Panc1 (cell line): ENCODE measurements at regions not wholly inside any gene's neighbourhood (a gene's known extent, or its start where the extent isn't known, plus 50 kb on each side); places are given as distances from the start of the nearest gene placed in this dataset.

ENCODE experiments used
- ATAC-seq: fragments of 200-7000 bp; cut with Tn5 transposase; 2 replicates; pipeline ENCODE4 v1.9.1; 2020; ENCODE audit warnings: mild to moderate bottlenecking, moderate library complexity
- BruUV-seq: library from RNA; stranded (reverse); fragments of 400-500 nt; replicated peaks from 2 replicates; lab custom pipeline; 2021; lab: Mats Ljungman, UMichigan
- CTCF ChIA-PET: fragments of 300-600 bp; sonication (Branson Sonifier 250); formaldehyde crosslinking; loops from one replicate; lab custom pipeline; 2022; ENCODE audit warnings: antibody characterized with exemption; lab: Charles Lee
- POLR2A ChIA-PET: fragments of 300-600 bp; sonication (Branson Sonifier 250); formaldehyde crosslinking; loops from one replicate; lab custom pipeline; 2022; ENCODE audit warnings: antibody characterized with exemption; lab: Charles Lee
- DNase-seq: peaks from one replicate; pipeline ENCODE4 v3.0.0-alpha.2; 2010; ENCODE audit warnings: low read depth, low spot score
- H3K27ac ChIP-seq: 2 replicates; pipeline ENCODE4 v1.5.1; 2011; ENCODE audit warnings: mild to moderate bottlenecking, low read length, inconsistent platforms
- H3K27me3 ChIP-seq: fragments of 200-500 bp; sonication (Bioruptor generic); 2 replicates; pipeline ENCODE4 v1.6.0; 2014; ENCODE audit warnings: low read length, inconsistent platforms; ENCODE audit not compliant: control insufficient read depth, insufficient read depth
- H3K36me3 ChIP-seq: fragments of 200-500 bp; sonication (Bioruptor generic); 2 replicates; pipeline ENCODE4 v1.5.1; 2014; ENCODE audit warnings: inconsistent platforms, mild to moderate bottlenecking, low read length, moderate library complexity; ENCODE audit not compliant: control insufficient read depth, insufficient read depth
- H3K4me1 ChIP-seq: 2 replicates; pipeline ENCODE4 v1.5.1; 2011; ENCODE audit warnings: inconsistent platforms, mild to moderate bottlenecking, low read length, moderate library complexity; ENCODE audit not compliant: control insufficient read depth, insufficient read depth
- H3K4me3 ChIP-seq, 2 experiments: 2 replicates each; pipeline ENCODE4 v1.5.1; 2011 to 2012; ENCODE audit warnings: low read depth in 2 of 2, low read length in 2 of 2, mild to moderate bottlenecking in 2 of 2, inconsistent platforms in 1 of 2, moderate library complexity in 1 of 2
- H3K9me3 ChIP-seq: fragments of 200-500 bp; sonication (Bioruptor generic); 2 replicates; pipeline ENCODE4 v1.5.1; 2014; ENCODE audit warnings: low read depth, mild to moderate bottlenecking, inconsistent platforms, low read length, moderate library complexity; ENCODE audit not compliant: control insufficient read depth, insufficient read depth
- POLR2AphosphoS5 ChIP-seq: IDR thresholded peaks from 2 replicates; pipeline ENCODE4 v1.6.1; 2012; ENCODE audit warnings: mild to moderate bottlenecking, low read depth, low read length, moderate library complexity
- SIN3A ChIP-seq: IDR thresholded peaks from 2 replicates; pipeline ENCODE4 v1.6.1; 2012; ENCODE audit warnings: low read depth, mild to moderate bottlenecking, low read length, moderate library complexity, borderline replicate concordance; ENCODE audit not compliant: insufficient read depth
- TCF7L2 ChIP-seq: IDR thresholded peaks from 2 replicates; pipeline ENCODE4 v1.6.1; 2011; ENCODE audit warnings: mild to moderate bottlenecking, low read depth, low read length, inconsistent platforms
- in situ Hi-C: cut with HindIII; loops from 2 replicates; pipeline ENCODE4 v1.10.0; 2016; ENCODE audit warnings: low sequenced_read_pairs, low pct_unique_long_range_greater_than_20kb
- intact Hi-C: fragments of 100-400 bp; cut with micrococcal nuclease; formaldehyde crosslinking; loops from one replicate; pipeline ENCODE4 v1.10.0; 2022; ENCODE audit not compliant: unreplicated experiment
- TF ChIP-seq, protein P1 (sequence below): fragments of 450-650 bp; IDR thresholded peaks from 2 replicates; pipeline ENCODE4 v1.5.1; 2017; ENCODE audit warnings: mild to moderate bottlenecking
- TF ChIP-seq, protein P2 (sequence below), 2 experiments: IDR thresholded peaks; 2 replicates each; pipeline ENCODE4 v1.6.1; 2011 to 2012; ENCODE audit warnings: low read depth in 2 of 2, control low read depth in 1 of 2, low read length in 1 of 2, mild to moderate bottlenecking in 1 of 2, moderate library complexity in 1 of 2; ENCODE audit not compliant: insufficient read depth in 1 of 2

DNA sequence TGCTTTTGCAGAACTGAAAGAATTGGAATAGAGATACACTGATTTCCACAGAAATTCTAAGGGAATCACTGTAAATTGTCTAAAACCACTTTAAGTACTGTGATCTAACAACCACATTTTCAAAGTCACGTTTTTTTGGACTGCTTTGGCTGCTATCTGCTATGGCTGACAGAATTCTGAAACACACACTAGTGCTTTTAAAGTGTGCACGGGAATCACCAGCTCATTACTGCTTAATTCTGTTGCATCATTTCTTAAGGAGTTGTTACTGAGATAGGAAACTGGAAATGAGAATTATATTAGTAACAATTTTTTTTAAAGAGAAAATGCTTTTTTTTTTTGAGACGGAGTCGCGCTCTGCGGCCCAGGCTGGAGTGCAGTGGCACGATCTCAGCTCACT is 716.5 kb upstream of the NRSN1 start:
- DNase-seq (no peak), ATAC-seq (no peak)
- Histone ChIP-seq H3K9me3 (no peaks in the 10 kb centered on the region), H3K36me3 (no peaks in the 10 kb centered on the region), H3K4me3 (no peak overlapping the region), H3K27me3 (no peaks in the 10 kb centered on the region), H3K4me1 (no peaks in the 10 kb centered on the region), H3K27ac (no peak overlapping the region)
- TF ChIP-seq TCF7L2 (no peak), POLR2AphosphoS5 (no peak), SIN3A (no peak)
- TF ChIP-seq, protein P1, sequence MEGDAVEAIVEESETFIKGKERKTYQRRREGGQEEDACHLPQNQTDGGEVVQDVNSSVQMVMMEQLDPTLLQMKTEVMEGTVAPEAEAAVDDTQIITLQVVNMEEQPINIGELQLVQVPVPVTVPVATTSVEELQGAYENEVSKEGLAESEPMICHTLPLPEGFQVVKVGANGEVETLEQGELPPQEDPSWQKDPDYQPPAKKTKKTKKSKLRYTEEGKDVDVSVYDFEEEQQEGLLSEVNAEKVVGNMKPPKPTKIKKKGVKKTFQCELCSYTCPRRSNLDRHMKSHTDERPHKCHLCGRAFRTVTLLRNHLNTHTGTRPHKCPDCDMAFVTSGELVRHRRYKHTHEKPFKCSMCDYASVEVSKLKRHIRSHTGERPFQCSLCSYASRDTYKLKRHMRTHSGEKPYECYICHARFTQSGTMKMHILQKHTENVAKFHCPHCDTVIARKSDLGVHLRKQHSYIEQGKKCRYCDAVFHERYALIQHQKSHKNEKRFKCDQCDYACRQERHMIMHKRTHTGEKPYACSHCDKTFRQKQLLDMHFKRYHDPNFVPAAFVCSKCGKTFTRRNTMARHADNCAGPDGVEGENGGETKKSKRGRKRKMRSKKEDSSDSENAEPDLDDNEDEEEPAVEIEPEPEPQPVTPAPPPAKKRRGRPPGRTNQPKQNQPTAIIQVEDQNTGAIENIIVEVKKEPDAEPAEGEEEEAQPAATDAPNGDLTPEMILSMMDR: no peak
- TF ChIP-seq, protein P2, sequence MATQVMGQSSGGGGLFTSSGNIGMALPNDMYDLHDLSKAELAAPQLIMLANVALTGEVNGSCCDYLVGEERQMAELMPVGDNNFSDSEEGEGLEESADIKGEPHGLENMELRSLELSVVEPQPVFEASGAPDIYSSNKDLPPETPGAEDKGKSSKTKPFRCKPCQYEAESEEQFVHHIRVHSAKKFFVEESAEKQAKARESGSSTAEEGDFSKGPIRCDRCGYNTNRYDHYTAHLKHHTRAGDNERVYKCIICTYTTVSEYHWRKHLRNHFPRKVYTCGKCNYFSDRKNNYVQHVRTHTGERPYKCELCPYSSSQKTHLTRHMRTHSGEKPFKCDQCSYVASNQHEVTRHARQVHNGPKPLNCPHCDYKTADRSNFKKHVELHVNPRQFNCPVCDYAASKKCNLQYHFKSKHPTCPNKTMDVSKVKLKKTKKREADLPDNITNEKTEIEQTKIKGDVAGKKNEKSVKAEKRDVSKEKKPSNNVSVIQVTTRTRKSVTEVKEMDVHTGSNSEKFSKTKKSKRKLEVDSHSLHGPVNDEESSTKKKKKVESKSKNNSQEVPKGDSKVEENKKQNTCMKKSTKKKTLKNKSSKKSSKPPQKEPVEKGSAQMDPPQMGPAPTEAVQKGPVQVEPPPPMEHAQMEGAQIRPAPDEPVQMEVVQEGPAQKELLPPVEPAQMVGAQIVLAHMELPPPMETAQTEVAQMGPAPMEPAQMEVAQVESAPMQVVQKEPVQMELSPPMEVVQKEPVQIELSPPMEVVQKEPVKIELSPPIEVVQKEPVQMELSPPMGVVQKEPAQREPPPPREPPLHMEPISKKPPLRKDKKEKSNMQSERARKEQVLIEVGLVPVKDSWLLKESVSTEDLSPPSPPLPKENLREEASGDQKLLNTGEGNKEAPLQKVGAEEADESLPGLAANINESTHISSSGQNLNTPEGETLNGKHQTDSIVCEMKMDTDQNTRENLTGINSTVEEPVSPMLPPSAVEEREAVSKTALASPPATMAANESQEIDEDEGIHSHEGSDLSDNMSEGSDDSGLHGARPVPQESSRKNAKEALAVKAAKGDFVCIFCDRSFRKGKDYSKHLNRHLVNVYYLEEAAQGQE (IDR thresholded peaks at IDR 0.05; ENCODE audit: insufficient read depth in 1 of 2, low read depth in 2 of 2, low read length in 1 of 2): no peak
- BruUV-seq: no TSS peak
- intact Hi-C loops: no loop called here
- CTCF ChIA-PET: no interaction called here
- POLR2A ChIA-PET: no interaction called here
- in situ Hi-C loops: no loop called here

DNA sequence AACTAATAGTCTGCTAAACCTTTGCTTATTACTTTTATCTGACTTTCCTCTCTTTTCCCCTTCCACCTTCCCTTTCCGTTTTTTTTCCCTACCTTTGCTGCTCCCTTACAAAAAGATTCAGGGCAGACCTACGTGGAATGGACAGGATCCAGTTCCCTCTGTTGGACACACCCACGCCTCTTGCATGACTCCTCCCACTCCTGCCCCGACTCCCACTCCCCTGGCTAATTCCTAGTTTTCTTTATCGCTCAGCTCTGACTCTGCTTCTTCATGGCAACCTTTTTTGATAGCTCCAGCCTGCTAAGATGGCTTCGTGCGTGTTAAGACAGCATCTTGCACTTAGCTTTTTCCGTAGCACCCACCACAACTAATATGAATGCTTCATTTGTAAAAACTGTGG is 715.6 kb upstream of the NRSN1 start:
- CTCF ChIA-PET: no interaction called here
- TF ChIP-seq, protein P2 (IDR thresholded peaks at IDR 0.05; ENCODE audit: insufficient read depth in 1 of 2, low read depth in 2 of 2, low read length in 1 of 2): no peak
- TF ChIP-seq POLR2AphosphoS5: no peak
- TF ChIP-seq TCF7L2: no peak
- no peak for TF ChIP-seq SIN3A
- TF ChIP-seq, protein P1: no peak
- no peak for DNase-seq
- no peak for ATAC-seq
- in situ Hi-C loops (no loop called here), intact Hi-C loops (no loop called here)
- POLR2A ChIA-PET: no interaction called here
- H3K9me3 ChIP-seq: no peaks in the 10 kb centered on the region
- BruUV-seq: no TSS peak
- H3K4me1 ChIP-seq: no peaks in the 10 kb centered on the region
- H3K27ac ChIP-seq: no peak overlapping the region
- H3K27me3 ChIP-seq: no peaks in the 10 kb centered on the region
- no peaks in the 10 kb centered on the region for H3K36me3 ChIP-seq
- no peak overlapping the region for H3K4me3 ChIP-seq
